B cell (primary cell): ENCODE measurements at regions not wholly inside any gene's neighbourhood (a gene's known extent, or its start where the extent isn't known, plus 50 kb on each side); places are given as distances from the start of the nearest gene placed in this dataset.

Experiments
- ATAC-seq: fragments of 200-7000 bp; cut with Tn5 transposase; one replicate; pipeline ENCODE4 v1.10.0; 2021; ENCODE audit warnings: low read depth, mild to moderate bottlenecking, moderate number of reproducible peaks, moderate library complexity
- CTCF ChIA-PET: fragments of 350-600 bp; sonication (Branson Sonifier 250); formaldehyde crosslinking; loops from one replicate; lab custom pipeline; 2021; ENCODE audit warnings: antibody characterized with exemption, inconsistent platforms; lab: Charles Lee
- POLR2A ChIA-PET: fragments of 350-600 bp; sonication (Branson Sonifier 250); formaldehyde crosslinking; loops from one replicate; lab custom pipeline; 2021; ENCODE audit warnings: antibody characterized with exemption; lab: Charles Lee
- DNase-seq: peaks from one replicate; pipeline ENCODE4 v3.0.0; 2013
- H2AFZ ChIP-seq: 2 replicates; pipeline ENCODE4 v1.6.1; 2012; ENCODE audit warnings: mild to moderate bottlenecking, low read depth, low read length; ENCODE audit not compliant: insufficient read depth, poor library complexity, severe bottlenecking
- H3K27ac ChIP-seq, 2 donors: 1 replicate in 1 of 2; 2 replicates in 1 of 2; pipeline ENCODE4 v1.5.1; 2012 to 2013; ENCODE audit warnings: low read length in 2 of 2, mild to moderate bottlenecking in 2 of 2, moderate library complexity in 1 of 2
- H3K27me3 ChIP-seq, 4 experiments: fragments of 200-600 bp in 1 of 4; sonication (generic) in 1 of 4; replicated peaks in 1 of 4; 1 replicate in 2 of 4; 2 replicates in 2 of 4; pipeline versions ENCODE4 v1.6.1 to v1.7.0; 2013 to 2016; ENCODE audit warnings: low read length in 3 of 4, mild to moderate bottlenecking in 2 of 4, mixed read lengths in 1 of 4, moderate library complexity in 1 of 4; ENCODE audit not compliant: insufficient read depth in 4 of 4, control insufficient read depth in 3 of 4; ENCODE audit errors: control extremely low read depth in 1 of 4
- H3K36me3 ChIP-seq, 2 experiments: replicated peaks in 1 of 2; 1 replicate in 1 of 2; 2 replicates in 1 of 2; pipeline versions ENCODE4 v1.6.1 to v1.7.1; 2013; ENCODE audit warnings: low read length in 1 of 2; ENCODE audit not compliant: insufficient read depth in 2 of 2, control insufficient read depth in 1 of 2; ENCODE audit errors: control extremely low read depth in 1 of 2, extremely low read depth in 1 of 2
- H3K4me1 ChIP-seq, 2 donors: fragments of 200-600 bp in 1 of 2; sonication (generic) in 1 of 2; 1 replicate in 1 of 2; 2 replicates in 1 of 2; pipeline versions ENCODE4 v1.5.1 to v1.6.1; 2013 to 2017; ENCODE audit warnings: low read length in 2 of 2; ENCODE audit not compliant: control insufficient read depth in 2 of 2, insufficient read depth in 2 of 2
- H3K4me2 ChIP-seq: replicated peaks from 2 replicates; pipeline ENCODE3; 2012; ENCODE audit warnings: mild to moderate bottlenecking, low read depth, low read length; ENCODE audit not compliant: poor library complexity, severe bottlenecking
- H3K4me3 ChIP-seq, 5 experiments: fragments of 200-600 bp in 1 of 5; sonication (generic) in 1 of 5; 1 replicate in 3 of 5; 2 replicates in 2 of 5; pipeline versions ENCODE4 v1.5.1 to v1.7.0; 2011 to 2016; ENCODE audit warnings: low read length in 4 of 5, mild to moderate bottlenecking in 4 of 5, low read depth in 2 of 5, control low read depth in 1 of 5, moderate library complexity in 1 of 5; ENCODE audit not compliant: insufficient read depth in 1 of 5; ENCODE audit errors: control extremely low read depth in 1 of 5, extremely low read depth in 1 of 5
- H3K79me2 ChIP-seq: fragments of 200-600 bp; sonication (generic); one replicate; pipeline ENCODE4 v1.6.0; 2016; ENCODE audit warnings: low read length; ENCODE audit not compliant: control insufficient read depth, insufficient read depth
- H3K9ac ChIP-seq: fragments of 200-600 bp; sonication (generic); 2 replicates; pipeline ENCODE4 v1.6.1; 2017; ENCODE audit warnings: mild to moderate bottlenecking, low read length, moderate library complexity
- H3K9me3 ChIP-seq, 3 donors: one replicate each; pipeline versions ENCODE4 v1.6.1 to v1.7.1; 2013; ENCODE audit warnings: low read length in 2 of 3; ENCODE audit not compliant: control insufficient read depth in 2 of 3, insufficient read depth in 1 of 3; ENCODE audit errors: control extremely low read depth in 1 of 3
- H4K20me1 ChIP-seq: 2 replicates; pipeline ENCODE4 v1.6.0; 2012; ENCODE audit warnings: mild to moderate bottlenecking, low read length; ENCODE audit not compliant: insufficient read depth, control insufficient read depth, poor library complexity, severe bottlenecking
- H3K27ac Mint-ChIP-seq: one replicate; pipeline ENCODE4 v1.8.0; 2021; ENCODE audit warnings: mixed read lengths
- H3K27me3 Mint-ChIP-seq: one replicate; pipeline ENCODE4 v1.8.0; 2021; ENCODE audit warnings: mixed read lengths
- H3K4me1 Mint-ChIP-seq: one replicate; pipeline ENCODE4 v1.8.0; 2021; ENCODE audit warnings: mixed read lengths
- H3K4me3 Mint-ChIP-seq: one replicate; pipeline ENCODE4 v1.8.0; 2021; ENCODE audit warnings: mixed read lengths
- H3K9me3 Mint-ChIP-seq: one replicate; pipeline ENCODE4 v1.8.0; 2022; ENCODE audit warnings: mixed read lengths; ENCODE audit not compliant: insufficient read depth
- EZH2 ChIP-seq: IDR thresholded peaks from 2 replicates; pipeline ENCODE4 v1.6.1; 2012; ENCODE audit warnings: borderline replicate concordance, low read depth, mild to moderate bottlenecking, moderate library complexity, low read length; ENCODE audit not compliant: insufficient read depth, poor library complexity, severe bottlenecking
- WGBS: methylation state at CpG from one replicate; pipeline ENCODE4 v1.1.5; 2013; ENCODE audit warnings: missing lambda C conversion rate; ENCODE audit not compliant: insufficient coverage; 5-methylcytosine and 5-hydroxymethylcytosine counted together
- intact Hi-C: fragments of 100-400 bp; cut with micrococcal nuclease; formaldehyde crosslinking; loops from one replicate; pipeline ENCODE4 v1.10.0; 2022
- TF ChIP-seq, protein P1 (sequence below): fragments of 200-600 bp; IDR thresholded peaks from one replicate; pipeline ENCODE4 v1.8.0; 2022; ENCODE audit warnings: antibody characterized with exemption, mild to moderate bottlenecking

DNA sequence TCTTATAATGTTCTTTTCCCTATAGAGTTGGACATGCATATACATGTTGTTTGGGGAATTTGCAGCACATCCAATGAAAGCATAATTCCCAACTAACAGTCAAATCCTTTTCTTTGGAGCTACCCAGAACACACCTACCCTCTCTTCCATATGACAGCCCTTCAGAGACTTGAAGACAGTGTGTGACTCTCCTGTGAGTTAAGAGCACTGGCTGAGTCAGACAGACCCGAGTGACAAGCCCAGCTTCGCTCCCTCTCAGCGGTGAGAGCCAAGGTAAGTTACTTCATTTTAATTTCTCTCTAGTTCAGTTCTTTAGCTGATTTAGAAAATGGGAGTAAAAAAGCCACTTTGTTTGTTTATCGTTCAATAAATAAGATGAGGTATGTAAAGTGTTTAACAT is 86.3 kb downstream of the RTL9 start:
- intact Hi-C loops: no loop called here
- POLR2A ChIA-PET: no interaction called here
- TF ChIP-seq, protein P1, sequence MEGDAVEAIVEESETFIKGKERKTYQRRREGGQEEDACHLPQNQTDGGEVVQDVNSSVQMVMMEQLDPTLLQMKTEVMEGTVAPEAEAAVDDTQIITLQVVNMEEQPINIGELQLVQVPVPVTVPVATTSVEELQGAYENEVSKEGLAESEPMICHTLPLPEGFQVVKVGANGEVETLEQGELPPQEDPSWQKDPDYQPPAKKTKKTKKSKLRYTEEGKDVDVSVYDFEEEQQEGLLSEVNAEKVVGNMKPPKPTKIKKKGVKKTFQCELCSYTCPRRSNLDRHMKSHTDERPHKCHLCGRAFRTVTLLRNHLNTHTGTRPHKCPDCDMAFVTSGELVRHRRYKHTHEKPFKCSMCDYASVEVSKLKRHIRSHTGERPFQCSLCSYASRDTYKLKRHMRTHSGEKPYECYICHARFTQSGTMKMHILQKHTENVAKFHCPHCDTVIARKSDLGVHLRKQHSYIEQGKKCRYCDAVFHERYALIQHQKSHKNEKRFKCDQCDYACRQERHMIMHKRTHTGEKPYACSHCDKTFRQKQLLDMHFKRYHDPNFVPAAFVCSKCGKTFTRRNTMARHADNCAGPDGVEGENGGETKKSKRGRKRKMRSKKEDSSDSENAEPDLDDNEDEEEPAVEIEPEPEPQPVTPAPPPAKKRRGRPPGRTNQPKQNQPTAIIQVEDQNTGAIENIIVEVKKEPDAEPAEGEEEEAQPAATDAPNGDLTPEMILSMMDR: no peak
- no peak for TF ChIP-seq EZH2
- Histone ChIP-seq H3K79me2 (no peaks in the 10 kb centered on the region), H3K4me1 (no peaks in the 10 kb centered on the region), H3K9me3 (no peaks in the 10 kb centered on the region), H3K27ac (no peak overlapping the region), H2AFZ (no peak overlapping the region), H4K20me1 (no peaks in the 10 kb centered on the region), H3K36me3 (no peaks in the 10 kb centered on the region), H3K9ac (no peak overlapping the region), H3K4me3 (no peak overlapping the region), H3K27me3 (peaks cover 0 to 14% (median 2%) of the 10 kb centered on the region in 4 experiments), H3K4me2 (no peak overlapping the region)
- H3K27me3 Mint-ChIP-seq: peaks cover 7% of the 10 kb centered on the region
- no peaks in the 10 kb centered on the region for H3K9me3 Mint-ChIP-seq
- no peak for ATAC-seq
- H3K27ac Mint-ChIP-seq: no peak overlapping the region
- DNase-seq: no peak
- no peaks in the 10 kb centered on the region for H3K4me1 Mint-ChIP-seq
- CTCF ChIA-PET: no interaction called here
- WGBS: no CpG with 5 or more reads among the region's 4 CpGs
- no peak overlapping the region for H3K4me3 Mint-ChIP-seq

DNA sequence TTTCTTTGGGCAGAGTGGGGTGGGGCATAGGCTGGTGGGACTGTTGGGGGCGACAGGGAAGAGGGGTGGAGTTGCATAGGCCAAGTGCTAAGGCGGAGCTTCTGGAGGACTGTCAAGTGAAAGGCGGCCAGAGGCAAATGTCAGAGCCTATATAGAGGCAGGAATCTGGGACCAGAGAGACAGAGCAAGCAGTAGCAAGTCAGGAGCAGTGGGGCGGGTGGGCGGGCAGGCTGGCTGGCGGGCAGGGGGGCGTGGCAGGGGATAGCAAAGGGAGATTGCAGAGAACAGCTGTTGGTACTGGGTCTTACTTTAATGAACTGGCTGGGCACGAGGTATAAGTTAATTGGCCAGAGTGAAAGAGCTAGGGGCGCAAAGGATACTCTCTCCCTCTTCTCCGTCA is 89.8 kb downstream of the RTL9 start:
- TF ChIP-seq, protein P1: no peak
- TF ChIP-seq EZH2: no peak
- Mint-ChIP-seq H3K9me3 (no peaks in the 10 kb centered on the region), H3K27ac (no peak overlapping the region), H3K4me3 (no peak overlapping the region), H3K4me1 (no peaks in the 10 kb centered on the region), H3K27me3 (peaks cover 2% of the 10 kb centered on the region)
- intact Hi-C loops: no loop called here
- Histone ChIP-seq H4K20me1 (no peaks in the 10 kb centered on the region), H3K9me3 (no peaks in the 10 kb centered on the region), H3K4me3 (no peak overlapping the region), H3K27me3 (peaks cover 0 to 7% (median under 1%) of the 10 kb centered on the region in 4 experiments), H3K4me2 (no peak overlapping the region), H2AFZ (no peak overlapping the region), H3K79me2 (no peaks in the 10 kb centered on the region), H3K27ac (no peak overlapping the region), H3K9ac (no peak overlapping the region), H3K4me1 (no peaks in the 10 kb centered on the region), H3K36me3 (no peaks in the 10 kb centered on the region)
- 81% methylated on average over 3 of the region's 10 CpGs for WGBS
- DNase-seq (no peak), ATAC-seq (no peak)
- ChIA-PET POLR2A (no interaction called here), CTCF (no interaction called here)
